ENCODE measurements at regions not wholly inside any gene's neighbourhood (a gene's known extent, or its start where the extent isn't known, plus 50 kb on each side); places are given as distances from the start of the nearest gene placed in this dataset.

GRCh38 chr18:47528343-47528742 lies 276.9 kb upstream of the SKOR2 start:
- no peak for DNase-seq

- no peak for DNase-seq
Measured at GRCh38 chr18:47526147-47526546, 274.7 kb upstream of the SKOR2 start.

DNA sequence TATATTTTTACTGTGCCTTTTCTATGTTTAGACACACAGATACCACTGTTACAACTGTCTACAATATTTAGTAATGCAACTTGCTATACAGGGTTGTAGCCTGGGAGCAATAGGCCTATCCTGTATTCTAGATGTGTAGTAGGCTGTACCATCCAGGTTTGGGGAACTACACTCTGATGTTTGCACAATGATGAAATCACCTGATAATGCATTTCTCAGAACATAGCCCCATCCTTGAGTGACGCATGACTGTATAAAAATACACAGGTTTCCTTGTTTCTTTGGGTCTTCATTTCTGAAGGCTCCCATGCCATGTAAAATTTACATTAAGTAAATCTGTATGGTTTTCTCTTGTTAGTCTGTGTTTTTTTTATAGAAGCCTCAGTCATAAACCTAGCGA lies 270.9 kb upstream of the SKOR2 start:
- DNase-seq: no peak

DNA sequence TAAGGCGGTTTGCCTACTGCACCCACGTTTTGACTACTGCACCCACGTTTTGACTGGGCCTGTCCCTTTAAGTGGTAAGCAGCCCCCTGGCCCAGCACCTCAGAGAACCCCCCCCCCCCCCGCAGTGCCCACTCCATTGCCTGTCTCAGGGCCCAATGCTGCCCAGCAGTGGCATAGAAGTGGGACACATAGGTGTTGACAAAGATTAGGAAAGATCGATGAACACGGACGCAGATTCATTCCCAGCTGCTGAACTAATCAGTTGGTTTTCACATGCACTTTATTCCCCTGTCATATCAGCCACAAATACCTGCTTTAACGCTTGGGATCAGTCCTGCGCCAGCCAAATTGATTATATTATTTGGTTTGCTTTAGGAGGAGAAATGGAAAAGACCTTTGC lies 268.8 kb upstream of the SKOR2 start:
- no peak for DNase-seq

- no peak for DNase-seq
Measured at GRCh38 chr18:47519706-47520105, 268.2 kb upstream of the SKOR2 start.

DNA sequence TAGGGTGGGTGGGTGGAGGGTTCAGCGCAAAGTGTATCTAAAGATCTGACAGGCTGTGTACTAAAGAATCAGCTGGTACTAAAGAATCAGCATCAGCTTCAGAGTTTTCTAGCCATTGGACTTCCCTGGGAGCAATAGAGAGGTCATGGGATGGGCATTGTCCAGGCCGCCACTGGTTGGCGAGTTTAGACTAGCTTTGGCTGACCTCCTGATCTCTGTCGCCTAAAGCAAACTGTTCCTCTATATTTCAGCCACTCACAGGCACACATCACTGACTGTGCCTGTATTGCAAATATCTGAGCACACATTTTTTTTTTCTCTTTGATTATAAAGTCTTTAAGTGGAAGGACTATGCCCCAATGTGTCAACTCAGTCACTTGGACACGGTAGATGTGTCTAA lies 267.8 kb upstream of the SKOR2 start:
- DNase-seq: no peak

GRCh38 chr18:47513614-47514013 lies 262.2 kb upstream of the SKOR2 start:
- no peak for DNase-seq

DNA sequence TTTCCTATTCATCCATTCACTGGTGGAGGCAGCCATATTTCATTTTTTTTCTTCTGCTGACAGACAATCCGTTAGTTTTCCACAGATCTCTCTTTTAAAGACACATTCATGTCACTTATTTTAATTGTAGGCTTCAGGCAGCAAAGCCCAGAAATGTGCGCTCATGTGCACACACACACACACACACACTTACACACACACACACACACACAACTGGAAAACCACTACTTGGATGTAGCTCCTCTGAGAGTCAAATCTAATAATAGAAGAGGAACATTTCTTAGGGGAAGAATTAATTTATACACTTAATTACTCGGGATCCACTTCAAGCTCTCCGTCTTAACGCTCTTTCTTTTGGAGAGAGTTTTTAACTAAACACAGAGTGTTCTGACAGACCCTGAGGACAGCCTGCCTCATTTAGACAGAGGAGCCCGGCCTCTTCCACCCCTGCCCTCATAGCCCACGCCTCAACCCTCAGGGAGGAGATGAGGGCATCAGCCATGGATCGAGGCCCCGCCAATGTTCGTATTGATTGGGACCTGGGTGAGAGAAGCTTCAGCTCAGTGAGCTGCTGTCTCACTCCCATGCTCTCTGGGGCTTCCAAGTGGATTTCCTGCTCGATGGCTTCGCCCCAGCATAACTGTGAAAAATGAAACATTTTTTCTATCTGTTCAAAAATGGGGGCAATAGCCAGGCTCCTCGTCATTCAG lies 261.4 kb upstream of the SKOR2 start:
- no peak for DNase-seq

DNA sequence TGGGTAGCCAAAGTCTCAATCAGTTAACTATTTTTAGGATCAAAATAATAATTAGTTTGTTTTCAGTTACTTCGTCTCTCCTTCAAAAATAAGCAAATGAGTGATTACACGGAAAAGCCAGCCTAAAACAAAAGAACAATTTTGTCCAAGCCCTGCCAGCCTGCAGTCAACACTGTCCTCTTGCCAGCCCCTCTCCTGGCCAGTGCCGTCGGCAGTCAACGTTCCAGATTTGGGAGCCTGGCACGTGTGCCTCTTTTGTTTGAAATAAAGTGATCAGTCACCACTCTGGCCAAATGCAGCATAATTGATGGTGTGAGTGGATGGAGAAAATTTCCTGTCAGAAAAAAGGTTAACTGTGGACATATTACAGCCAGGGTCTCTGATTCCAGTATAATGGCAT lies 260.6 kb upstream of the SKOR2 start:
- DNase-seq: no peak

DNA sequence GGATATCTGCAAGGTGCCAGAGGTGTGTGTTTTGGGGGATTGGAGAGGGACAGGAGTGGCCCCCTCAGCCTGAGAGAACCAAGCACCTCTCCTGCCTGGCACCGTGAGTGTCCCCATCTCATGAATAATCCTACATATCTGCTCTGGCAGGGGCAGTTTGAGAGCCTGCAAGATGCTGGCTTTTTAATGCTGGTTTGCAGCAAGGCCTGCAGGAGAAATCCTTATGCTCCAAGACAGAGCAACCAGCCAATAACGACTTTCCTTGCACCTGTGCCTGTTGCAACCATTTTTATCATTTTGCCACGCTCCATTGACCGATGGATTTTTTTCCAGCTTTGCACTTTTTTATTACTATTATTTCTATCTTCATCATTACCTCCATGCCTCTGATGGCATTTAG lies 259.4 kb upstream of the SKOR2 start:
- DNase-seq: no peak

- no peak for DNase-seq
Measured at GRCh38 chr18:47507651-47508050, 256.2 kb upstream of the SKOR2 start.

DNA sequence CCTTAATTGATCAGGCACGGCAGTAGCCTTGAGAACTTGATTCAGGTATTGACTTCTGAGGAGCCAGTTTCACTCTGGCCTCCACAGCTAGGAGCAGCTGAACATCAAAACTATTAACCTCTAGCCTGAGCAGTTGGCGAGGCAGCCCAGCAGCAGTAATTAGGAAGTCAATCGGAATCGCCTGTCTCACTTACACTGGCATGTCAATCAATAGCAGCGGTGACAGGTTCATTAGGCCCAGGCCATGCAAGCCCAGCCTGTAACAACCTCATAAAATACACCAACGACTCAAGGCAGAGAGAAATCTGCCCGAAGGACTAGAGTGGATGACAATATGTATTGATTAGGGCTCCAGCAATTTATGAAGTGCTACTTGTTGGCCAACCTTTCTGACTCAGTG lies 255.4 kb upstream of the SKOR2 start:
- DNase-seq: no peak

- DNase-seq: no peak
Measured at GRCh38 chr18:47501946-47502345, 250.5 kb upstream of the SKOR2 start.

GRCh38 chr18:47500930-47501329 lies 249.5 kb upstream of the SKOR2 start:
- no peak for DNase-seq

DNA sequence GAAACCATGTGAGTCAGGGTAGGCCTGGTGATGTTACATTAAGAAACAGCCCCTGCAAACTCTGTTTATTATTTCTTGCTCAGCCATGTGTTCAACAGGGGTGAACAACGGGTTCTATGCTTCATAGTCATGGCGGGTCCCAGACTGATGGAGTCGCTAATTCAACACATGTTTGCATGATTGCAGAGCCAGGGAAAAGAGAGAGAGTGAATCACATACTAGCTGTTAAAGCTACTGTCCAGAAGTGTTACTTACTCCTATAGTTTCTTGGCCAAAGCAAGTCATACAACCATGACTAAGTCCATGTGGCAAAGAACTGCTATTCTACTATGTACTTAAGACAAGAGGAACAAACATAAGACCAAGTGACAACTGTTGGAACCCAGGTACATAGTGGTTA lies 241.2 kb upstream of the SKOR2 start:
- no peak for DNase-seq

- DNase-seq: no peak
Measured at GRCh38 chr18:47490882-47491281, 239.4 kb upstream of the SKOR2 start.

DNA sequence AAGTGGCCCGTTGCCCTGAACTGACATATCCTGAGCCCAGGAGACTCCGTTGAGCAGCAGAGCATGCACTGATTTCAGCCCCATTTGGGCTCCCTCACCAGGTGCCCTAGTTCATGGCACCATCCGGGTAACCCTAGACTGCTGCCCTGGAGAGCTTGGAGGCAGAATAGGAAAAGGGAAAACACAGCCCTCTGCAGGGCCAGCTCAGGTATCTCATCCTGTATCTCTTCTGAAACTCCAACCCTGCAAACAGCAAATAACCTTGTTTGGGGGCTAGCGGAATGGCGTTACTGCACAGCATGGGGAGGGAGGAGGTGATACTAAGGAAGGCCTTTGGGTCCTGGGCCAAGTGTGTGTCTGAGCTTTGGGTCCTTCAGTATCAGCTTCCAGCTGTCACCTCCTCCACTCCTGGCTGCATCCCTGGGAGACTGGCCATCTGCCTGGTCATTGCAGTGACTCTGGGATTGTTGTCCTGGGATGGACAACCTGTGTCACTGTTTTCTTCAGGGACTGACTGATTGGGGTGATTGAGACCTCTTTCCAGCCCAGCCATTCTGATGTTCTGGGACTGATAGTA lies 233.8 kb upstream of the SKOR2 start:
- DNase-seq: no peak

DNA sequence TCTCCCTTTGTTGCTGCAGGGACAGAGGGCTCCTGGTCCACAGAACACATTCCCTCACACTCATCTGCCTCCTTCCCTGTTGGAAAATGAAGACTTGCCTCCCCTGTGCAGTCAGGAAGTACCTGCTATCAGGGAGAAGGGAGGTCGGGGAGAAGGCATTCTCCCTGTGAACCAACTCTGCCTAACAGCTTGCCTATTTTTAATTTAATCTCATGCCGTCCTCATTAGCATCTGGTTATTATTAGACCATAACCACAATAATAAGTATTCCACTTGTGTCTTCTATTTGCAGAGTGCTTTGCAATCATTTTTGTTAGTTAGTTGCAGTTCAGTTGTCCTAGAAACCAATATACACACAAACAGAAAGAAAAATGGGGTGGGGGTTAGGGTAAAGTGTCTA lies 232.6 kb upstream of the SKOR2 start:
- no peak for DNase-seq

- DNase-seq: no peak
Measured at GRCh38 chr18:47480166-47480565, 228.7 kb upstream of the SKOR2 start.

DNA sequence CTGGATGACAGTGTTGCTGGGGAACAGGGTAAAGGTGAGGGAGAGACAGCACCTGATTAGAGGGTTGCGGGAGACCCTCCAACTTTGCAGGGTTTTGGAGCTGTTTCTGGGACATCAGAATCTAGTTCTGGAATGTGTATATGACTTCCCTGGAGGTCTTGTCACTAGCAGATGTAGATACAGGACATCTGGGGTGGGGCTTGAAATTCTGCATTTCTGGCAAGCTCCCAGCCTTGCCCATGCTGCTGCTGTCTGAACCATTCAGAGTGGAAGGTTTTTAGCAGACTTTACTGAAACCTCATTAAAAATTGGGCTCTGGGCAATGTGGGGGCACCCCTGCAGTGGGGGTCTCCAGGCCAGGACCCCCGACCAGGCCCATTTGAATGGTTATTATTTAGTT lies 220.3 kb upstream of the SKOR2 start:
- DNase-seq: no peak

GRCh38 chr18:47470941-47471340 lies 219.5 kb upstream of the SKOR2 start:
- DNase-seq: no peak

DNA sequence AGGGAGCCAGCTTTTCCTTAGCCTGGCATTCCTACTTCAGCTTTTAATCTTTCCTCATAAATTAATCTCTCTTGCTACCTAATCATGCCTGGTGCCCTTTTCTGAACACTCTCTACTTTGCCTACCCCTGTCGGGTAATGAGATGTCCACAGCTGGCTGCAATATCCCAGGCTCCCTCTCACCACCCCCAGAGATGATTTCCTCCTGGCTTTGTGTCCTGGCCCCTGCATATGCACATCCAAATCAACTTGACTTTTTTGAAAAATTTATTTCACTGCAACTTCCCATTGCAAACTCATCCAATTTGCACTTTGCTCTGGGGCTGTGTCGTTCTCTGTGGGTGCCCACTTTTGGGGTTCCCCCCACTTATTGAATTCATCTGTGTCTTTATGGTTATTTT lies 218.1 kb upstream of the SKOR2 start:
- no peak for DNase-seq

- DNase-seq: no peak
Measured at GRCh38 chr18:47461977-47462376, 210.5 kb upstream of the SKOR2 start.

DNA sequence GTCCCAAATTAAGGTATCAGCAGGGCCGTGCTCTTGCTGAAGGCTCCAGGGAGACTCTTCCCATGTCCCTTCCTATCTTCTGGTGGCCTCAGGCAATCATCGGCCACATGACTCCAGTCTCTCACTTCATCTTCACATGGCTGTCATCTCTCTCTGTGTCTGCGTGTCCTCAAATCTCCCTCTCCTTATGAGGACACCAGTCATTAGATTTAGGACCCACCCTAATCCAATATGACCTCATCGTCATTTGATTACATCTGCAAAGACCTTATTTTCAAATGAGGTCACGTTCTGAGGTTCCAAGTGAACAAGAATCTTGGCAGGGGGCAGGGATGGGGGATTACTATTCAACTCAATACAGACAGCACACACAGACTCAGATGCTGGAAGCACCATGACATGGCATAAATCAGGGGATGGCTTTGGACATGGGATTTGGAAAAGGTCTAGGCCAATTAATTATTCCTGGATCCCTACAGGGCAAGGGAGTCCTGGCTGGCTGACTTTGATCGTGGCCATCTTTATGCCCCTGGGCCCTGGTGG lies 210.0 kb upstream of the SKOR2 start:
- no peak for DNase-seq

GRCh38 chr18:47458483-47458882 lies 207.0 kb upstream of the SKOR2 start:
- DNase-seq: no peak
